Esophagus squamous epithelium (tissue), 4 donors: ENCODE measurements at regions not wholly inside any gene's neighbourhood (a gene's known extent, or its start where the extent isn't known, plus 50 kb on each side); places are given as distances from the start of the nearest gene placed in this dataset.

Experiments used
- POLR2A ChIP-seq, 4 donors: fragments of 450-650 bp; IDR thresholded peaks; one replicate each; pipeline ENCODE4 v1.6.1; 2017; ENCODE audit warnings: antibody characterized with exemption in 4 of 4, mild to moderate bottlenecking in 4 of 4, moderate library complexity in 3 of 4
- TF ChIP-seq, protein P1 (sequence below), 6 experiments: fragments of 450-650 bp in 4 of 6; fragments of 200-600 bp in 2 of 6; sonication (generic) in 2 of 6; IDR thresholded peaks; one replicate each; pipeline ENCODE4 v1.5.1; 2016 to 2019; ENCODE audit warnings: antibody characterized with exemption in 6 of 6, mild to moderate bottlenecking in 4 of 6, moderate library complexity in 4 of 6

DNA sequence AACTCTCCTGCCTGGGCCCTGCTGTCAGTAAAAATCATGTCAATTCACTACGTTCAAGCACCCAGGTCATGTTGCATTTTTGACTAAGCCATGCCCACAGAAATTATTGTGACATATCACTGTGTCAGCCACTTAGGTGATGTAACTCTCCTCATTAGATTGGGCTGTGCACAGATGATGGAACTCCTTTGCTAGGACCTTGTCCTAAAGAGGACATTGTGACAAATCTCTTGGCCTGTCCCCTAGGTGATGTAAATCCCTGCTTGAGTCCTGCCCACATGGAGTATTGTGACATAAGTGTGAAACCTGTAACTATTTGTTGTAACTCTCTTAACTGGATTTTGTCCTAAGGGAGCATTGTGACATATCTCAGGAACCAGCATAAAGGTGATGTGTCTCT, 848.3 kb upstream of the TSPY4 start:
- TF ChIP-seq, protein P1, sequence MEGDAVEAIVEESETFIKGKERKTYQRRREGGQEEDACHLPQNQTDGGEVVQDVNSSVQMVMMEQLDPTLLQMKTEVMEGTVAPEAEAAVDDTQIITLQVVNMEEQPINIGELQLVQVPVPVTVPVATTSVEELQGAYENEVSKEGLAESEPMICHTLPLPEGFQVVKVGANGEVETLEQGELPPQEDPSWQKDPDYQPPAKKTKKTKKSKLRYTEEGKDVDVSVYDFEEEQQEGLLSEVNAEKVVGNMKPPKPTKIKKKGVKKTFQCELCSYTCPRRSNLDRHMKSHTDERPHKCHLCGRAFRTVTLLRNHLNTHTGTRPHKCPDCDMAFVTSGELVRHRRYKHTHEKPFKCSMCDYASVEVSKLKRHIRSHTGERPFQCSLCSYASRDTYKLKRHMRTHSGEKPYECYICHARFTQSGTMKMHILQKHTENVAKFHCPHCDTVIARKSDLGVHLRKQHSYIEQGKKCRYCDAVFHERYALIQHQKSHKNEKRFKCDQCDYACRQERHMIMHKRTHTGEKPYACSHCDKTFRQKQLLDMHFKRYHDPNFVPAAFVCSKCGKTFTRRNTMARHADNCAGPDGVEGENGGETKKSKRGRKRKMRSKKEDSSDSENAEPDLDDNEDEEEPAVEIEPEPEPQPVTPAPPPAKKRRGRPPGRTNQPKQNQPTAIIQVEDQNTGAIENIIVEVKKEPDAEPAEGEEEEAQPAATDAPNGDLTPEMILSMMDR (IDR thresholded peaks at IDR 0.05): no peak
- no peak for TF ChIP-seq POLR2A (IDR thresholded peaks at IDR 0.05)
